Tibial nerve (tissue), 4 donors: ENCODE measurements at regions not wholly inside any gene's neighbourhood (a gene's known extent, or its start where the extent isn't known, plus 50 kb on each side); places are given as distances from the start of the nearest gene placed in this dataset.

Source experiments
- DNase-seq, 2 donors: peaks; one replicate each; pipeline ENCODE4 v3.0.0-alpha.2; 2019; ENCODE audit warnings: low spot score in 2 of 2
- H3K27ac ChIP-seq, 4 donors: fragments of 200-600 bp; sonication (generic) in 3 of 4; one replicate each; pipeline ENCODE4 v1.5.1; 2017 to 2019; ENCODE audit warnings: mild to moderate bottlenecking in 1 of 4
- H3K27me3 ChIP-seq, 2 donors: fragments of 200-600 bp; sonication (generic) in 1 of 2; one replicate each; pipeline versions ENCODE4 v1.5.1 to v1.6.0; 2017 to 2019
- H3K36me3 ChIP-seq, 3 donors: fragments of 200-600 bp; sonication (generic); one replicate each; pipeline ENCODE4 v1.5.1; 2018 to 2019
- H3K4me1 ChIP-seq, 4 donors: fragments of 200-600 bp; sonication (generic) in 3 of 4; one replicate each; pipeline ENCODE4 v1.5.1; 2017 to 2019
- H3K4me3 ChIP-seq, 4 donors: fragments of 200-600 bp; sonication (generic) in 3 of 4; one replicate each; pipeline ENCODE4 v1.5.1; 2017 to 2019; ENCODE audit warnings: mild to moderate bottlenecking in 1 of 4, moderate library complexity in 1 of 4
- H3K9me3 ChIP-seq, 4 donors: fragments of 200-600 bp; sonication (generic) in 3 of 4; one replicate each; pipeline ENCODE4 v1.5.1; 2017 to 2019
- EP300 ChIP-seq, 2 donors: sonication (generic); formaldehyde crosslinking; IDR thresholded peaks; one replicate each; pipeline ENCODE4 v1.6.1; 2017; ENCODE audit warnings: antibody characterized with exemption in 2 of 2, mild to moderate bottlenecking in 1 of 2
- POLR2A ChIP-seq, 2 donors: fragments of 450-650 bp; IDR thresholded peaks; one replicate each; pipeline ENCODE4 v1.6.1; 2017; ENCODE audit warnings: antibody characterized with exemption in 2 of 2, mild to moderate bottlenecking in 2 of 2, moderate library complexity in 2 of 2
- WGBS, 2 donors: methylation state at CpG; one replicate each; pipeline ENCODE4 v1.1.5; 2018; 5-methylcytosine and 5-hydroxymethylcytosine counted together
- TF ChIP-seq, protein P1 (sequence below), 5 experiments: fragments of 200-600 bp in 3 of 5; fragments of 450-650 bp in 2 of 5; sonication (generic) in 3 of 5; IDR thresholded peaks; one replicate each; pipeline ENCODE4 v1.5.1; 2016 to 2019; ENCODE audit warnings: antibody characterized with exemption in 5 of 5, mild to moderate bottlenecking in 3 of 5, moderate library complexity in 2 of 5

DNA sequence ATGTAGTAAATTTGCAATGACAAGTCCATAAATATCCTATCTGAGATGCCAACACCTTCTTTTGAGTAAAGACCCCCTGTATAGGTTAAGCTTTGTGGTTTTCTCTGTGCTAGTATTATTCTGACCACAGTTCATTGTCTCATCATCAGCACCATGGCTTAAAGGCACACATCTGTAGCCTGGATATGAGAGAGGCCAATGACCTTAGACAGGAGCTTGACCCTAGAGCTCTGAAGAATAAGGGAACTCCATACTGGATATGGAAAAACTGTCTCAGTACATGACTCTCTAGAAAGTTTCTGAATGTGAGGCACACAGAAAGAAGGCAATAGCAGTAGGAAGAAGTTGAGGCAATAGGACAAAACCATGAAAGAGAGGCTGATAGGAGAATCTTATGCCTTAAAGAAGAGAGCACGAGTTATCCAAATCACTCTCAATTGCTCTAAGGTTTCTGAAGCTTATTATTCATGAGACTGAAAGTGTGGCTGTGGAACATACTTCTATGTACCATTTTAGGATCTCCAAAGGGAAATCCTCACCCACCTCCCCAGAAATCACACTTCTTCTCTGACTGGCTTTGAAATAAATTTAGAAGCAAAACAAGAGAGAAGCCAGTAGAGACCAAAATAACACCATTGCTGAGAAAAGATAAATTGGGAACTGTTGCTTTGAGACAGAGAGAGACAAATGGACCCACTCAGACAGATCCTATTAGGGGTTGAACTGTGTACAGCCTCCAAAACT is 150.2 kb downstream of the ABCA8 start:
- Histone ChIP-seq H3K4me1 (peaks cover 0 to 26% (median 9%) of the 10 kb centered on the region in 4 donors), H3K9me3 (no peaks in the 10 kb centered on the region), H3K36me3 (no peaks in the 10 kb centered on the region), H3K4me3 (no peak overlapping the region), H3K27ac (no peak overlapping the region), H3K27me3 (no peaks in the 10 kb centered on the region)
- 94 to 95% methylated on average over 1 of the region's 1 CpG for WGBS, 2 donors
- DNase-seq: no peak
- TF ChIP-seq, protein P1, sequence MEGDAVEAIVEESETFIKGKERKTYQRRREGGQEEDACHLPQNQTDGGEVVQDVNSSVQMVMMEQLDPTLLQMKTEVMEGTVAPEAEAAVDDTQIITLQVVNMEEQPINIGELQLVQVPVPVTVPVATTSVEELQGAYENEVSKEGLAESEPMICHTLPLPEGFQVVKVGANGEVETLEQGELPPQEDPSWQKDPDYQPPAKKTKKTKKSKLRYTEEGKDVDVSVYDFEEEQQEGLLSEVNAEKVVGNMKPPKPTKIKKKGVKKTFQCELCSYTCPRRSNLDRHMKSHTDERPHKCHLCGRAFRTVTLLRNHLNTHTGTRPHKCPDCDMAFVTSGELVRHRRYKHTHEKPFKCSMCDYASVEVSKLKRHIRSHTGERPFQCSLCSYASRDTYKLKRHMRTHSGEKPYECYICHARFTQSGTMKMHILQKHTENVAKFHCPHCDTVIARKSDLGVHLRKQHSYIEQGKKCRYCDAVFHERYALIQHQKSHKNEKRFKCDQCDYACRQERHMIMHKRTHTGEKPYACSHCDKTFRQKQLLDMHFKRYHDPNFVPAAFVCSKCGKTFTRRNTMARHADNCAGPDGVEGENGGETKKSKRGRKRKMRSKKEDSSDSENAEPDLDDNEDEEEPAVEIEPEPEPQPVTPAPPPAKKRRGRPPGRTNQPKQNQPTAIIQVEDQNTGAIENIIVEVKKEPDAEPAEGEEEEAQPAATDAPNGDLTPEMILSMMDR (IDR thresholded peaks at IDR 0.05): no peak
- TF ChIP-seq POLR2A (IDR thresholded peaks at IDR 0.05) (no peak), EP300 (IDR thresholded peaks at IDR 0.05) (no peak)

DNA sequence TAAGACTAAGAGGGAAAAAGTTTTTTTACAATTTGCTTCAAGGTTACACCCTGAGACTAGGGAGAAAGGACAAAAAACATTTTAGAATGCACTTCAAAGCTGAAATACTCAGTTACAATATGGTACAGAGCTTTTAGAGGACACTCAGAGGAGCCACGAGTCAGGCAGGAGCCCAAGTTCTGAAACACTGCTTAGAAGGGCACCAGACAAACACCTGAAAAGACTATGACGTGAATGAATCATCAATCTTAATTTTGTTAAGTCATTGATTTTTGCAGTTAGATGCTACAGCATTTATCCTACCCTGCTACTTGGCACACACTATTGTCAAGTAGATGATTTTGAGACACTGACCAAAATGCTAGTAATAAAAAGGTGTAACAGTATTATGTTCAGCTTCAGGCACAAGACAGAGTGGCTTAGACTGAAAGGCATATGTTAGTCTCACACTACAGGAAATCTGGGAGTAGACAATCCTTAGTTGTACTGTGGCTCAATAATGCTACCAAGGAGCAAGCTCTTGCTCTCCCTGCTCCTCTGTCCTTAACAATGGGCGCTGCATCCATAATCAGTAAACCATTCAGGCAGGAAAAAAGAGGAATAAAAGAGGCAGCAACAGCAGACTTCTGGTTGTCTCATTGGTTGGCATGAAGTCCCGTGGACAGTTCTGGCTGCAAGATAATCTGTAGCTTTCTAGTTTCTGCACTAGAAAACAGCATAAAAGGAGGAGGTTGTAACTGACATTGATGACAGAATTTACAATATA is 151.8 kb downstream of the ABCA8 start:
- Histone ChIP-seq H3K27me3 (no peaks in the 10 kb centered on the region), H3K9me3 (no peaks in the 10 kb centered on the region), H3K4me1 (peaks cover 0 to 12% (median 6%) of the 10 kb centered on the region in 4 donors), H3K27ac (no peak overlapping the region), H3K4me3 (no peak overlapping the region), H3K36me3 (no peaks in the 10 kb centered on the region)
- 65 to 70% methylated on average over 4 of the region's 4 CpGs for WGBS, 2 donors
- DNase-seq: no peak
- no peak for TF ChIP-seq POLR2A (IDR thresholded peaks at IDR 0.05)
- TF ChIP-seq EP300 (IDR thresholded peaks at IDR 0.05): no peak
- TF ChIP-seq, protein P1 (IDR thresholded peaks at IDR 0.05): no peak

DNA sequence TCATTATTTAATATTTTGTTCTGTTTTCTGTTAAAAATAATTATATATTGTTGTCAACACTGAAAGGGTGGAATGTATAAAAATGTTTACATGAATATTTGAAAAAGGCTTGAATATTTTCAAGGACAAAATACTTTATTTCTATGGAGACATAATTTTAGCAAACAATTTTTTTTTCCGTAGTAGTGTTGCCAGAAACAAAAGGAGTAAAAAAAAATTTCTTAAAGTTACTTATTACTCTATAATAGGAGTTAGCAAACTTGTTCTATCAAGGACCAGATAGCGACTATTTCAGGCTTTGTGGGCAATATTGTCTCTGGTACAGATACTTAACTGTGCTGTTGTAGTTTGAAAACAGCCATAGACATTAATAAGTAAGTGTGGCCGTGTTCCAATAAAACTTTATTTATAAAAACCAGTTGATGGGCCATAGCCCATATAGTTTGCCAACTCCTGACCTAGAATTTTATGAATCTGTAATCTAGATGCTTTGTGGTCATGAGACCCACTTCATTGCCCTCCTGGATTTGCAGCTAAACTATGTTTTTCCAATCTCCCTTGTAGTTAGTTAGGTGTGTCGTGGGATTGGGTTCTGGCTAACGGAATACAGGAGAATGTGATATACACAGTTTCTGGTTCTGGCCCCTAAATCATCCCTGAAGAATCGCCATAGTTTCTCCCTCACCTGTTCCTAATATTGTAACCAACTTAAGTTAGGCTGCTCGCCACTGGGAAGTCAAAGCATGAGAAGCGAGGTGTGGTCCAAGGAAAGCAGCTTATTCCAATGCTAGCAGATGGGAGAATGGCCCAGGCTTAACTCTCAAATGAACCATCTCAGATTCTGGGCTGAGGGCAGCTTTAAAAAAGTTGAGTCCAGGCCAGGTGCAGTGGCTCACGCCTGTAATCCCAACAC is 153.6 kb downstream of the ABCA8 start:
- Histone ChIP-seq H3K4me3 (no peak overlapping the region), H3K27me3 (no peaks in the 10 kb centered on the region), H3K27ac (peak overlapping the region in 2 of 4 donors; percentile 10 to 46), H3K36me3 (no peaks in the 10 kb centered on the region), H3K4me1 (peaks cover 0 to 3% (median 0%) of the 10 kb centered on the region in 4 donors), H3K9me3 (no peaks in the 10 kb centered on the region)
- DNase-seq: no peak
- 83% methylated on average over 9 of the region's 9 CpGs for WGBS, 2 donors
- TF ChIP-seq POLR2A (IDR thresholded peaks at IDR 0.05) (no peak), EP300 (IDR thresholded peaks at IDR 0.05) (no peak)

DNA sequence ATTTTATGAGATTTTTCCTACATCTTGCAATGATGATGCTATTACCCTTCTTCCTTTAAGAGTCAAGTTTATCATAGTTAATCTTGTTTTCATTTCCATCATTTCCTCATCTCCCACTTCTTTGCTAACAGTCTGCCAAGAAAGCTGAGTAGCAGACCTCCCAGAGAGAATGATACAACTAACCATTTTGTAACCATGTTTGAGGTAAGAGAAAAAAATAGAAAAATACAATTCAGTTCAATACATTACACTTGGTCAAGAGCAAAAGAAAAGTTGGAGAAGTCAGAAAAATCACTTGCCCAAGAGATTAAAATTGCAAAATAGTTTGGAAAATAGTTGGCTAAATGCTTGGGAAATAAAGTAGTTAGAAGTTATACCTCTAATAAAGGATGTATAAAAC is 154.4 kb downstream of the ABCA8 start:
- H3K4me1 ChIP-seq: peaks cover 0 to 6% (median 0%) of the 10 kb centered on the region in 4 donors
- no peak for DNase-seq
- no peak overlapping the region for H3K4me3 ChIP-seq
- TF ChIP-seq POLR2A (IDR thresholded peaks at IDR 0.05) (no peak), EP300 (IDR thresholded peaks at IDR 0.05) (peak in 1 of 2 donors; percentile 72)
- TF ChIP-seq, protein P1 (IDR thresholded peaks at IDR 0.05): no peak
- H3K27me3 ChIP-seq: no peaks in the 10 kb centered on the region
- no peaks in the 10 kb centered on the region for H3K9me3 ChIP-seq
- H3K36me3 ChIP-seq: no peaks in the 10 kb centered on the region
- peak overlapping the region in 1 of 4 donors; percentile 9 for H3K27ac ChIP-seq

DNA sequence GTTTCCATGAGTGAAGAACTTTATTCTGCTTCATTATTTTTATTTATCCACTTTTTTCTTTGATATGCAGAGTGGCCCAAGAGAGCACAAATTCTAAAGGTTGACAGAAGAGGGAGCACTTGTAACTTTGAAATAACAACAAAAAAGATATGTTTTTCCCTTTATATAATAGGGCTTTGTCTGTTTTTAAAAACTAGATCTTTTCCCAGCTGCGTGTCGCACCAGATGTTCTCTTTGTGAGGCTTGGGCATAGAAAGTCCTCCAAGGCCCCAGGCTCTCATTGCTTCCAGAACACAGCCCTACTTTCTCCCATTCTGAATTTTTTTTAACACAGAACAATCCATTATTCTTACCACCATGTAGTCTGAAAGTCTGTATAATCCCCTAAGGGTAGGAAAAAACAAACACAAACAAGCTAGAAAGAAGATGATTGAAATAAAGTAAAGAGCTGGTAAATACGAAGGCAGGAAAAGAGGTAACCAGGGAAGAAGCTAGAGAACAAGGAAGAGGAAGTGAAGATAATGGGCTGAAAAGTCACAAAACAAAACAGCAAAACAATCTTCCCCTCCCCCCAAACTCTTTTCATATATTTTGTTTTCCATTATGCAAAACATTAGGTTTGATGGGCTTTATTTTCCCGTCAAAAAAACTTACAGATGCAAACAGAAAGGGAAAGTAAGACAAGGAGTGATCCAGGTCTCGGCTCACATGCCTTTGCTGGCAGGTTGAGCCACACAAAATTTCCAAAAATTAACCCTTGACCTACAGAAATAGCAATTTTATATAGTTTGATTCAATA is 160.4 kb downstream of the ABCA8 start:
- Histone ChIP-seq H3K9me3 (no peaks in the 10 kb centered on the region), H3K27ac (peak overlapping the region; percentile 75 to 92 (median 86)), H3K4me1 (peaks cover 3 to 65% (median 42%) of the 10 kb centered on the region in 4 donors), H3K27me3 (no peaks in the 10 kb centered on the region), H3K4me3 (peak overlapping the region in 2 of 4 donors; percentile 4 to 24), H3K36me3 (no peaks in the 10 kb centered on the region)
- TF ChIP-seq EP300 (IDR thresholded peaks at IDR 0.05) (peak; percentile 60 to 80), POLR2A (IDR thresholded peaks at IDR 0.05) (no peak)
- TF ChIP-seq, protein P1 (IDR thresholded peaks at IDR 0.05): peak; percentile 9 to 67 (median 39)
- DNase-seq: peak; percentile 50
- WGBS, 2 donors: 6 to 15% methylated on average over 5 of the region's 5 CpGs
